ENCODE measurements at regions not wholly inside any gene's neighbourhood (a gene's known extent, or its start where the extent isn't known, plus 50 kb on each side); places are given as distances from the start of the nearest gene placed in this dataset.

DNA sequence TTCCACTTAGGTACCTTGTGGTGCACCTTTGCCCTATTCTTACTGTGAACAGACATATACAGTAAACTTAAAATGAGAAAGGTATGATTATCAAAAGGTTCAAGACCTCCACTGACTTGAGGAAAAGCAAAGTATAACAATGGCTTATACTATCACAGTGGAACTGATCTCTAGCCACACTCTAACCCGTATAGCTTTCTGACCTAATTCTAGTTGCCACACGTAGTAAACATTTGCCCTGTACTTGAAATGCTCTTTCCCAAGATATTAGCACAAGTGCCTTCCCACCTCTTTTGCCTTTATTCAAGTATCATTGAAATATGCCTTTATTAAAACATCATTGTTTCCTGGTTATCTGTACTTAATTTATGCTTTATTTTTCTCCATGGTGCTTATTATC lies 250.4 kb upstream of the PPFIA2 start:
- H3K9ac ChIP-seq (ENCODE audit: low read depth in 1 of 2, low read length in 2 of 2): no peak overlapping the region
- H3K27ac ChIP-seq (ENCODE audit: low read depth in 1 of 2, low read length in 2 of 2): no peak overlapping the region
- no peak overlapping the region for H3K4me3 ChIP-seq (ENCODE audit: low read depth in 1 of 3, low read length in 3 of 3)
- no peaks in the 10 kb centered on the region for H3K27me3 ChIP-seq (ENCODE audit: control insufficient read depth in 4 of 4, insufficient read depth in 4 of 4, low read length in 3 of 4)
- no peaks in the 10 kb centered on the region for H3K9me3 ChIP-seq (ENCODE audit: control insufficient read depth in 4 of 4, low read length in 3 of 4)
- 63% methylated on average over 2 of the region's 2 CpGs for WGBS
- no peaks in the 10 kb centered on the region for H3K36me3 ChIP-seq (ENCODE audit: control insufficient read depth in 4 of 4, insufficient read depth in 3 of 4, low read depth in 1 of 4, low read length in 3 of 4)
- H3K4me1 ChIP-seq (ENCODE audit: control insufficient read depth in 4 of 4, insufficient read depth in 4 of 4, low read length in 3 of 4): no peaks in the 10 kb centered on the region
- no peak for TF ChIP-seq EGR1 (IDR thresholded peaks at IDR 0.05; ENCODE audit: low read depth in 2 of 2)
- no peak for DNase-seq (ENCODE audit: low spot score)

DNA sequence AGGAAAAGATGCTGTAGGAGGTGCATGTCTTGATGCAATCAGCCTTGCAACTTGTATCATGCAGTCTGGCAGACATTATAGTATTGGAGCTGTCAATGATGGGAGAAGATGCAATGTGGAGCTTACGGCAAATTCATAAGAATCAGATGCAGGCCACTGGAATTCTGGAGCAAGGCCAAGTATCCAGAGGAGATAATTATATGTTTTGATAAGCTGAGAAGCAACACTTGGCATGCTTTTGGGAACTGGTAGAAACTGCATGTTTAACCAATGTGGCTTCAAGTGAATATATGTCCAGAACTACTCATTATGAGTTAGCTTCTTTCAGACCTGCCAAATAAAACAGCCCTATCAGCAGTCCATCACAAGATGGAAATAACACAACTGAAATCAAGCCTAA lies 249.1 kb upstream of the PPFIA2 start:
- Histone ChIP-seq H3K27ac (ENCODE audit: low read depth in 1 of 2, low read length in 2 of 2) (no peak overlapping the region), H3K4me1 (ENCODE audit: control insufficient read depth in 4 of 4, insufficient read depth in 4 of 4, low read length in 3 of 4) (no peaks in the 10 kb centered on the region), H3K27me3 (ENCODE audit: control insufficient read depth in 4 of 4, insufficient read depth in 4 of 4, low read length in 3 of 4) (no peaks in the 10 kb centered on the region), H3K36me3 (ENCODE audit: control insufficient read depth in 4 of 4, insufficient read depth in 3 of 4, low read depth in 1 of 4, low read length in 3 of 4) (no peaks in the 10 kb centered on the region), H3K9ac (ENCODE audit: low read depth in 1 of 2, low read length in 2 of 2) (no peak overlapping the region), H3K4me3 (ENCODE audit: low read depth in 1 of 3, low read length in 3 of 3) (no peak overlapping the region), H3K9me3 (ENCODE audit: control insufficient read depth in 4 of 4, low read length in 3 of 4) (no peaks in the 10 kb centered on the region)
- TF ChIP-seq NR2F2 (IDR thresholded peaks at IDR 0.05): no peak
- TF ChIP-seq EGR1 (IDR thresholded peaks at IDR 0.05; ENCODE audit: low read depth in 2 of 2): no peak
- no peak for TF ChIP-seq SP1 (IDR thresholded peaks at IDR 0.05)
- no peak for TF ChIP-seq YY1 (IDR thresholded peaks at IDR 0.05)
- no peak for TF ChIP-seq HNF4A (conservative IDR thresholded peaks at IDR 0.05)
- TF ChIP-seq REST (IDR thresholded peaks at IDR 0.05): no peak
- TF ChIP-seq FOXA2 (IDR thresholded peaks at IDR 0.05): no peak
- TF ChIP-seq ZBTB33 (IDR thresholded peaks at IDR 0.05): no peak
- no peak for TF ChIP-seq FOXA1 (IDR thresholded peaks at IDR 0.05)
- TF ChIP-seq RAD21 (IDR thresholded peaks at IDR 0.05): no peak
- DNase-seq (ENCODE audit: low spot score): no peak
- WGBS: 82% methylated on average over 1 of the region's 1 CpG

GRCh38 chr12:81998761-81999378 lies 239.7 kb upstream of the PPFIA2 start:
- Histone ChIP-seq H3K36me3 (ENCODE audit: control insufficient read depth in 4 of 4, insufficient read depth in 3 of 4, low read depth in 1 of 4, low read length in 3 of 4) (no peaks in the 10 kb centered on the region), H3K27ac (ENCODE audit: low read depth in 1 of 2, low read length in 2 of 2) (no peak overlapping the region), H3K4me1 (ENCODE audit: control insufficient read depth in 4 of 4, insufficient read depth in 4 of 4, low read length in 3 of 4) (no peaks in the 10 kb centered on the region), H3K4me3 (ENCODE audit: low read depth in 1 of 3, low read length in 3 of 3) (no peak overlapping the region), H3K27me3 (ENCODE audit: control insufficient read depth in 4 of 4, insufficient read depth in 4 of 4, low read length in 3 of 4) (no peaks in the 10 kb centered on the region), H3K9me3 (ENCODE audit: control insufficient read depth in 4 of 4, low read length in 3 of 4) (no peaks in the 10 kb centered on the region), H3K9ac (ENCODE audit: low read depth in 1 of 2, low read length in 2 of 2) (no peak overlapping the region)
- TF ChIP-seq JUND (IDR thresholded peaks at IDR 0.05): no peak
- no peak for TF ChIP-seq HNF4G (IDR thresholded peaks at IDR 0.05)
- no peak for TF ChIP-seq REST (IDR thresholded peaks at IDR 0.05)
- TF ChIP-seq NR2F2 (IDR thresholded peaks at IDR 0.05): no peak
- no peak for TF ChIP-seq RAD21 (IDR thresholded peaks at IDR 0.05)
- TF ChIP-seq EGR1 (IDR thresholded peaks at IDR 0.05; ENCODE audit: low read depth in 2 of 2): no peak
- no peak for TF ChIP-seq GABPA (IDR thresholded peaks at IDR 0.05 in 1 of 2, conservative IDR thresholded peaks at IDR 0.05 in 1 of 2)
- no peak for TF ChIP-seq MAX (IDR thresholded peaks at IDR 0.05)
- WGBS: 54% methylated on average over 2 of the region's 2 CpGs
- no peak for DNase-seq (ENCODE audit: low spot score)
